MM.1S (cell line): ENCODE measurements at regions not wholly inside any gene's neighbourhood (a gene's known extent, or its start where the extent isn't known, plus 50 kb on each side); places are given as distances from the start of the nearest gene placed in this dataset.

Experiments used
- DNase-seq: peaks from one replicate; pipeline ENCODE4 v3.0.0-alpha.2; 2015
- H2AFZ ChIP-seq: fragments of 300-600 bp; sonication (generic); 2 replicates; pipeline ENCODE4 v1.6.0; 2016; ENCODE audit warnings: antibody characterized with exemption, low read length
- H3F3A ChIP-seq: fragments of 300-600 bp; sonication (generic); 2 replicates; pipeline ENCODE4 v1.6.1; 2016; ENCODE audit warnings: mild to moderate bottlenecking, antibody characterized with exemption, low read length, moderate library complexity, mixed read lengths; ENCODE audit not compliant: insufficient read depth
- H3K27ac ChIP-seq: fragments of 300-600 bp; sonication (generic); 2 replicates; pipeline ENCODE4 v1.5.1; 2016; ENCODE audit warnings: mild to moderate bottlenecking, low read length
- H3K27me3 ChIP-seq: fragments of 300-600 bp; sonication (generic); replicated peaks from 2 replicates; pipeline ENCODE4 v1.6.0; 2016; ENCODE audit warnings: low read length; ENCODE audit not compliant: insufficient read depth
- H3K36me3 ChIP-seq: fragments of 300-600 bp; sonication (generic); replicated peaks from 2 replicates; pipeline ENCODE4 v1.6.1; 2016; ENCODE audit warnings: mild to moderate bottlenecking, low read length, mixed read lengths; ENCODE audit not compliant: insufficient read depth
- H3K4me1 ChIP-seq: fragments of 300-600 bp; sonication (generic); 2 replicates; pipeline ENCODE4 v1.6.1; 2016; ENCODE audit warnings: low read length, mixed read lengths
- H3K4me2 ChIP-seq: fragments of 300-600 bp; sonication (generic); 2 replicates; pipeline ENCODE4 v1.6.0; 2016; ENCODE audit warnings: low read depth, low read length
- H3K4me3 ChIP-seq: fragments of 300-600 bp; sonication (generic); 2 replicates; pipeline ENCODE4 v1.5.1; 2016; ENCODE audit warnings: low read length, mixed read lengths
- H3K79me2 ChIP-seq: fragments of 300-600 bp; sonication (generic); 2 replicates; pipeline ENCODE4 v1.6.1; 2016; ENCODE audit warnings: mixed run types, low read length, mixed read lengths
- H3K9ac ChIP-seq: fragments of 300-600 bp; sonication (generic); 2 replicates; pipeline ENCODE4 v1.6.1; 2016; ENCODE audit warnings: low read length, mixed read lengths
- H3K9me2 ChIP-seq: fragments of 300-600 bp; sonication (generic); replicated peaks from 2 replicates; pipeline ENCODE4 v1.6.1; 2016; ENCODE audit warnings: mild to moderate bottlenecking, low read length, mixed read lengths; ENCODE audit not compliant: insufficient read depth
- H3K9me3 ChIP-seq: fragments of 300-600 bp; sonication (generic); replicated peaks from 2 replicates; pipeline ENCODE4 v1.6.1; 2016; ENCODE audit warnings: mild to moderate bottlenecking, low read length, mixed read lengths; ENCODE audit not compliant: insufficient read depth
- H4K20me1 ChIP-seq: fragments of 300-600 bp; sonication (generic); 2 replicates; pipeline ENCODE4 v1.6.1; 2016; ENCODE audit warnings: mild to moderate bottlenecking, low read length, moderate library complexity, mixed read lengths; ENCODE audit not compliant: insufficient read depth
- CTCF ChIP-seq: fragments of 300-600 bp; sonication (generic); IDR thresholded peaks from 2 replicates; pipeline ENCODE4 v1.5.1; 2016; ENCODE audit warnings: antibody characterized with exemption, low read length, mixed read lengths
- EZH2 ChIP-seq: fragments of 300-600 bp; sonication (generic); optimal IDR thresholded peaks from 2 replicates; pipeline ENCODE3; 2017; ENCODE audit warnings: low read depth, mild to moderate bottlenecking, antibody characterized with exemption, low read length, mixed read lengths
- EZH2phosphoT487 ChIP-seq: fragments of 300-600 bp; sonication (generic); IDR thresholded peaks from 2 replicates; pipeline ENCODE4 v1.6.1; 2018; ENCODE audit warnings: antibody characterized with exemption, low read length

- TF ChIP-seq EZH2phosphoT487 (no peak), CTCF (no peak), EZH2 (no peak)
- Histone ChIP-seq H3K9me2 (no peaks in the 10 kb centered on the region), H3K9me3 (no peaks in the 10 kb centered on the region), H3K4me2 (no peak overlapping the region), H3K27me3 (no peaks in the 10 kb centered on the region), H4K20me1 (no peaks in the 10 kb centered on the region), H3K36me3 (no peaks in the 10 kb centered on the region), H3K27ac (no peak overlapping the region), H3K4me3 (no peak overlapping the region), H2AFZ (no peak overlapping the region), H3F3A (no peaks in the 10 kb centered on the region), H3K4me1 (no peaks in the 10 kb centered on the region), H3K9ac (no peak overlapping the region), H3K79me2 (no peaks in the 10 kb centered on the region)
- no peak for DNase-seq
These were observed 167.1 kb upstream of the FN1 start for GRCh38 chr2:215602997-215603396.

GRCh38 chr2:215601990-215602721, 166.3 kb upstream of the FN1 start:
- H3K9ac ChIP-seq, result no peak overlapping the region
- H3K36me3 ChIP-seq, result no peaks in the 10 kb centered on the region
- no peak overlapping the region for H2AFZ ChIP-seq
- H3K79me2 ChIP-seq, result no peaks in the 10 kb centered on the region
- H3K9me3 ChIP-seq, result no peaks in the 10 kb centered on the region
- no peaks in the 10 kb centered on the region for H3K27me3 ChIP-seq
- H3K4me3 ChIP-seq, result no peak overlapping the region
- H3K4me1 ChIP-seq, result no peaks in the 10 kb centered on the region
- no peaks in the 10 kb centered on the region for H3F3A ChIP-seq
- TF ChIP-seq EZH2phosphoT487, result no peak
- TF ChIP-seq EZH2, result no peak
- no peak for TF ChIP-seq CTCF
- DNase-seq, result no peak
- no peak overlapping the region for H3K4me2 ChIP-seq
- no peak overlapping the region for H3K27ac ChIP-seq
- H4K20me1 ChIP-seq, result no peaks in the 10 kb centered on the region
- no peaks in the 10 kb centered on the region for H3K9me2 ChIP-seq

- Histone ChIP-seq H3K4me1 (no peaks in the 10 kb centered on the region), H3K9me2 (no peaks in the 10 kb centered on the region), H2AFZ (no peak overlapping the region), H3K9me3 (no peaks in the 10 kb centered on the region), H3K4me3 (no peak overlapping the region), H3K27me3 (no peaks in the 10 kb centered on the region), H3K4me2 (no peak overlapping the region), H3F3A (no peaks in the 10 kb centered on the region), H3K9ac (no peak overlapping the region), H3K27ac (no peak overlapping the region), H4K20me1 (no peaks in the 10 kb centered on the region), H3K36me3 (no peaks in the 10 kb centered on the region), H3K79me2 (no peaks in the 10 kb centered on the region)
- TF ChIP-seq EZH2phosphoT487 (no peak), EZH2 (no peak)
- no peak for DNase-seq
These were observed 165.7 kb upstream of the FN1 start for GRCh38 chr2:215601526-215601925.

- Histone ChIP-seq H3K9ac (no peak overlapping the region), H3K27me3 (no peaks in the 10 kb centered on the region), H3K79me2 (no peaks in the 10 kb centered on the region), H3K27ac (no peak overlapping the region), H3K4me3 (no peak overlapping the region), H3K9me3 (no peaks in the 10 kb centered on the region), H3K4me1 (no peaks in the 10 kb centered on the region), H4K20me1 (no peaks in the 10 kb centered on the region), H3K36me3 (no peaks in the 10 kb centered on the region), H2AFZ (no peak overlapping the region), H3F3A (no peaks in the 10 kb centered on the region), H3K9me2 (no peaks in the 10 kb centered on the region), H3K4me2 (no peak overlapping the region)
- DNase-seq, result no peak
- TF ChIP-seq EZH2phosphoT487, result no peak
- no peak for TF ChIP-seq EZH2
These were observed 162.6 kb upstream of the FN1 start for GRCh38 chr2:215598376-215598975.
